HFF-Myc (cell line): ENCODE measurements at regions not wholly inside any gene's neighbourhood (a gene's known extent, or its start where the extent isn't known, plus 50 kb on each side); places are given as distances from the start of the nearest gene placed in this dataset.

Experiments
- DNase-seq: peaks from one replicate; pipeline ENCODE4 v3.0.0-alpha.2; 2011; ENCODE audit warnings: low read depth; ENCODE audit errors: extremely low read depth
- H3K4me3 ChIP-seq: replicated peaks from 2 replicates; pipeline ENCODE4 v1.5.1; 2011; ENCODE audit warnings: low read depth, mild to moderate bottlenecking, control low read depth, low read length
- CTCF ChIP-seq: IDR thresholded peaks from 2 replicates; pipeline ENCODE4 v1.5.1; 2012; ENCODE audit warnings: mild to moderate bottlenecking, low read depth, low read length, control low read depth; ENCODE audit errors: missing control alignments

GRCh38 chr1:5597171-5597850 lies 394.9 kb downstream of the NPHP4 start:
- H3K4me3 ChIP-seq, result no peak overlapping the region
- TF ChIP-seq CTCF, result no peak
- DNase-seq, result no peak

- no peak for TF ChIP-seq CTCF
- DNase-seq, result no peak
- H3K4me3 ChIP-seq, result no peak overlapping the region
Observed at GRCh38 chr1:5596651-5597050, 395.6 kb downstream of the NPHP4 start.

GRCh38 chr1:5595531-5596170 lies 396.6 kb downstream of the NPHP4 start:
- no peak for DNase-seq

GRCh38 chr1:5594056-5594956 lies 397.9 kb downstream of the NPHP4 start:
- TF ChIP-seq CTCF, result no peak
- no peak for DNase-seq
- H3K4me3 ChIP-seq, result no peak overlapping the region

More at GRCh38 chr1:5595531-5596170, 396.6 kb downstream of the NPHP4 start:
- TF ChIP-seq CTCF, result no peak
- no peak overlapping the region for H3K4me3 ChIP-seq

GRCh38 chr1:5590717-5591116 lies 401.5 kb downstream of the NPHP4 start:
- no peak for TF ChIP-seq CTCF
- no peak overlapping the region for H3K4me3 ChIP-seq
- DNase-seq, result no peak

GRCh38 chr1:5586629-5587028 lies 405.6 kb downstream of the NPHP4 start:
- no peak overlapping the region for H3K4me3 ChIP-seq
- DNase-seq, result no peak
- no peak for TF ChIP-seq CTCF
